GM23248 (cell line): ENCODE measurements at regions not wholly inside any gene's neighbourhood (a gene's known extent, or its start where the extent isn't known, plus 50 kb on each side); places are given as distances from the start of the nearest gene placed in this dataset.

Source experiments
- EZH2 ChIP-seq: fragments of 200-600 bp; sonication (generic); IDR thresholded peaks from 2 replicates; pipeline ENCODE4 v1.6.1; 2018; ENCODE audit warnings: antibody characterized with exemption, mild to moderate bottlenecking; ENCODE audit not compliant: insufficient read depth, poor library complexity, severe bottlenecking
- EZH2phosphoT487 ChIP-seq: fragments of 200-600 bp; sonication (generic); IDR thresholded peaks from 2 replicates; pipeline ENCODE4 v1.6.1; 2018; ENCODE audit warnings: antibody characterized with exemption, moderate library complexity, mild to moderate bottlenecking, low read depth; ENCODE audit not compliant: insufficient read depth

- TF ChIP-seq EZH2phosphoT487 (no peak), EZH2 (no peak)
Measured at GRCh38 chr13:40478775-40479174, 187.7 kb downstream of the FOXO1 start.
